ENCODE measurements at regions not wholly inside any gene's neighbourhood (a gene's known extent, or its start where the extent isn't known, plus 50 kb on each side); places are given as distances from the start of the nearest gene placed in this dataset.

DNA sequence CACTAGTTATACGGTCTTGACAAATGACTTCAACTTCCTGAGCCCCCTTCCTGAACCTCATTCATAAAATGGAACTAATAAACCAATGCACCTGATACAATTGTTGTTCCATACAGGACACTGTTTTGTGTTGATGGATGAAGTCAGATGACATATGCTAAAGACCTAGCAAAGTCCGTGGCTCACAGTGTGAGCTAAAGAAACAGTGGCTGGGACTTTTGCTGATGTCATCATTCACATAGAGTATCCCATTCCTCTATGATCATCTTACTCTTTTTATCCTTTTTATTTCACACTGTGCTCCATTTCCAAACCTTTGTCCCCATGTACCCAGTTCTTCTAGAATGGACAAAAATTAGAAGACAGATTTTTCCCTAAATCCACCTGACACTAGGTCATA, 83.7 kb upstream of the KAZN start:
- no peak for DNase-seq (ENCODE audit: low spot score)
- H3K9me3 Mint-ChIP-seq = no peaks in the 10 kb centered on the region
- POLR2A ChIA-PET = interaction anchor here (0.6 kb wide), 1 partner anchor 250 kb away, joined by 3 read pairs; no protein-coding TSS in a partner anchor
- CTCF ChIA-PET = interaction anchor here (1.0 to 1.3 kb wide), 2 partner anchors 17 to 80 kb away, joined by 3 to 4 read pairs; no protein-coding TSS in a partner anchor
- peaks cover 22% of the 10 kb centered on the region for H3K4me1 Mint-ChIP-seq
- no peak overlapping the region for H3K27ac Mint-ChIP-seq
- TF ChIP-seq ZNF671 (CRISPR knock-in tag; IDR thresholded peaks at IDR 0.05) (no peak), ZNF138 (CRISPR knock-in tag; conservative IDR thresholded peaks at IDR 0.05) (no peak), IRF2 (CRISPR knock-in tag; IDR thresholded peaks at IDR 0.05; ENCODE audit: borderline replicate concordance, low read depth) (no peak), SMAD4 (CRISPR knock-in tag; IDR thresholded peaks at IDR 0.05) (no peak), ZNF317 (CRISPR knock-in tag; IDR thresholded peaks at IDR 0.05; ENCODE audit: borderline replicate concordance, low read depth) (no peak), ZNF423 (CRISPR knock-in tag; IDR thresholded peaks at IDR 0.05) (no peak), FOXK1 (CRISPR knock-in tag; IDR thresholded peaks at IDR 0.05) (no peak), MYBL2 (CRISPR knock-in tag; IDR thresholded peaks at IDR 0.05) (no peak), ETV6 (CRISPR knock-in tag; IDR thresholded peaks at IDR 0.05) (no peak), ELF4 (CRISPR knock-in tag; IDR thresholded peaks at IDR 0.05; ENCODE audit: low read depth) (no peak)
- TF ChIP-seq, protein P1, sequence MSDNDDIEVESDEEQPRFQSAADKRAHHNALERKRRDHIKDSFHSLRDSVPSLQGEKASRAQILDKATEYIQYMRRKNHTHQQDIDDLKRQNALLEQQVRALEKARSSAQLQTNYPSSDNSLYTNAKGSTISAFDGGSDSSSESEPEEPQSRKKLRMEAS (CRISPR knock-in tag; IDR thresholded peaks at IDR 0.05) = no peak
- TF ChIP-seq, protein P2, sequence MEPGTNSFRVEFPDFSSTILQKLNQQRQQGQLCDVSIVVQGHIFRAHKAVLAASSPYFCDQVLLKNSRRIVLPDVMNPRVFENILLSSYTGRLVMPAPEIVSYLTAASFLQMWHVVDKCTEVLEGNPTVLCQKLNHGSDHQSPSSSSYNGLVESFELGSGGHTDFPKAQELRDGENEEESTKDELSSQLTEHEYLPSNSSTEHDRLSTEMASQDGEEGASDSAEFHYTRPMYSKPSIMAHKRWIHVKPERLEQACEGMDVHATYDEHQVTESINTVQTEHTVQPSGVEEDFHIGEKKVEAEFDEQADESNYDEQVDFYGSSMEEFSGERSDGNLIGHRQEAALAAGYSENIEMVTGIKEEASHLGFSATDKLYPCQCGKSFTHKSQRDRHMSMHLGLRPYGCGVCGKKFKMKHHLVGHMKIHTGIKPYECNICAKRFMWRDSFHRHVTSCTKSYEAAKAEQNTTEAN (CRISPR knock-in tag; IDR thresholded peaks at IDR 0.05) = no peak
- peaks cover 16% of the 10 kb centered on the region for H3K27me3 Mint-ChIP-seq (ENCODE audit: low read depth)
- H3K36me3 Mint-ChIP-seq = no peaks in the 10 kb centered on the region
- ATAC-seq = no peak
- H3K4me3 Mint-ChIP-seq = no peak overlapping the region

DNA sequence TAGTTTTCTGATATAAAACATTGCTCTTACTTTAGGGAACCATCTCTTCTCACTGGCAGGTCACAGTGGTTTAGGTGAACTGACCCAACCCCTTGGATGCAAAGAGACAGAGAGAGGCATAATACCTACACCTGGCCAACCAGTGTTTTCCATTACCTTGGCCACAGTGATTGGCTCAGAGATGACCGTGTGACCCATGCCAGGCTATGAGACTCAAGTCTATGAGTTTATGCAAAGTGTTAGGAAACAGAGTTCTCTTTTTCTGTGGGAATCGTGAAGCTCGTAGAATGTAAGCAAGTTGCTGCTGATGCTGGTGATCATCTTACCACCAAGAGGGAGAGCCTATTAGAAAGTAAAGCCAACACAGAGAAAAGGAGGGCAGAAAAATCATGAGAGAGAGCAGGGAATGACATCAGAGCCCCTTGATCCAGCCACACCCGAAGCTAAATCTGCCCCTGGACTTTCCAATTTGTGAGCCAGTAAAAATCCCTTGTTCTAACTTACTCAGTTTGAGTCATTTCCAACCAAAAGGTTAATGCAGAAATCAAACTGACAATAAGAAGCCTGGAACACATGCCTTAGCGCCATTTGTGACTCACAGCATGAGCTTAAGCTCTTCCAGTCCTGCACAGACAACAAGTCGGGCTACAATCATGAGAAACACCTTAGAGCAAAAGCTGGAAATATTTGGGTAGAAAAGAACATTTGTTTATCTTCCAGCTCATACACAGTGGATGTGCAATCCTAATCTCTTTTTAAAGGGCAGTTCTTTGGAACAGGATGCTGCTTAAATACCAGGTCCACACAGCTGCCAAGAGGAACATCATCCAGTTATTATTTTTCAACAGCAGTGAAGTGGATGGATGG, 81.3 kb upstream of the KAZN start:
- H3K4me3 Mint-ChIP-seq = no peak overlapping the region
- CTCF ChIA-PET = no interaction called here
- TF ChIP-seq, protein P3, sequence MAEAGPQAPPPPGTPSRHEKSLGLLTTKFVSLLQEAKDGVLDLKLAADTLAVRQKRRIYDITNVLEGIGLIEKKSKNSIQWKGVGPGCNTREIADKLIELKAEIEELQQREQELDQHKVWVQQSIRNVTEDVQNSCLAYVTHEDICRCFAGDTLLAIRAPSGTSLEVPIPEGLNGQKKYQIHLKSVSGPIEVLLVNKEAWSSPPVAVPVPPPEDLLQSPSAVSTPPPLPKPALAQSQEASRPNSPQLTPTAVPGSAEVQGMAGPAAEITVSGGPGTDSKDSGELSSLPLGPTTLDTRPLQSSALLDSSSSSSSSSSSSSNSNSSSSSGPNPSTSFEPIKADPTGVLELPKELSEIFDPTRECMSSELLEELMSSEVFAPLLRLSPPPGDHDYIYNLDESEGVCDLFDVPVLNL (CRISPR knock-in tag; IDR thresholded peaks at IDR 0.05; ENCODE audit: borderline replicate concordance, low read depth) = no peak
- no peak for TF ChIP-seq KAT7 (CRISPR knock-in tag; IDR thresholded peaks at IDR 0.05; ENCODE audit: borderline replicate concordance)
- TF ChIP-seq, protein P4, sequence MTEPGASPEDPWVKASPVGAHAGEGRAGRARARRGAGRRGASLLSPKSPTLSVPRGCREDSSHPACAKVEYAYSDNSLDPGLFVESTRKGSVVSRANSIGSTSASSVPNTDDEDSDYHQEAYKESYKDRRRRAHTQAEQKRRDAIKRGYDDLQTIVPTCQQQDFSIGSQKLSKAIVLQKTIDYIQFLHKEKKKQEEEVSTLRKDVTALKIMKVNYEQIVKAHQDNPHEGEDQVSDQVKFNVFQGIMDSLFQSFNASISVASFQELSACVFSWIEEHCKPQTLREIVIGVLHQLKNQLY (CRISPR knock-in tag; IDR thresholded peaks at IDR 0.05) = no peak
- TF ChIP-seq NR3C1 (CRISPR knock-in tag; conservative IDR thresholded peaks at IDR 0.05; ENCODE audit: low read depth) = no peak
- TF ChIP-seq ESRRA (CRISPR knock-in tag; IDR thresholded peaks at IDR 0.05; ENCODE audit: borderline replicate concordance) = no peak
- TF ChIP-seq, protein P5, sequence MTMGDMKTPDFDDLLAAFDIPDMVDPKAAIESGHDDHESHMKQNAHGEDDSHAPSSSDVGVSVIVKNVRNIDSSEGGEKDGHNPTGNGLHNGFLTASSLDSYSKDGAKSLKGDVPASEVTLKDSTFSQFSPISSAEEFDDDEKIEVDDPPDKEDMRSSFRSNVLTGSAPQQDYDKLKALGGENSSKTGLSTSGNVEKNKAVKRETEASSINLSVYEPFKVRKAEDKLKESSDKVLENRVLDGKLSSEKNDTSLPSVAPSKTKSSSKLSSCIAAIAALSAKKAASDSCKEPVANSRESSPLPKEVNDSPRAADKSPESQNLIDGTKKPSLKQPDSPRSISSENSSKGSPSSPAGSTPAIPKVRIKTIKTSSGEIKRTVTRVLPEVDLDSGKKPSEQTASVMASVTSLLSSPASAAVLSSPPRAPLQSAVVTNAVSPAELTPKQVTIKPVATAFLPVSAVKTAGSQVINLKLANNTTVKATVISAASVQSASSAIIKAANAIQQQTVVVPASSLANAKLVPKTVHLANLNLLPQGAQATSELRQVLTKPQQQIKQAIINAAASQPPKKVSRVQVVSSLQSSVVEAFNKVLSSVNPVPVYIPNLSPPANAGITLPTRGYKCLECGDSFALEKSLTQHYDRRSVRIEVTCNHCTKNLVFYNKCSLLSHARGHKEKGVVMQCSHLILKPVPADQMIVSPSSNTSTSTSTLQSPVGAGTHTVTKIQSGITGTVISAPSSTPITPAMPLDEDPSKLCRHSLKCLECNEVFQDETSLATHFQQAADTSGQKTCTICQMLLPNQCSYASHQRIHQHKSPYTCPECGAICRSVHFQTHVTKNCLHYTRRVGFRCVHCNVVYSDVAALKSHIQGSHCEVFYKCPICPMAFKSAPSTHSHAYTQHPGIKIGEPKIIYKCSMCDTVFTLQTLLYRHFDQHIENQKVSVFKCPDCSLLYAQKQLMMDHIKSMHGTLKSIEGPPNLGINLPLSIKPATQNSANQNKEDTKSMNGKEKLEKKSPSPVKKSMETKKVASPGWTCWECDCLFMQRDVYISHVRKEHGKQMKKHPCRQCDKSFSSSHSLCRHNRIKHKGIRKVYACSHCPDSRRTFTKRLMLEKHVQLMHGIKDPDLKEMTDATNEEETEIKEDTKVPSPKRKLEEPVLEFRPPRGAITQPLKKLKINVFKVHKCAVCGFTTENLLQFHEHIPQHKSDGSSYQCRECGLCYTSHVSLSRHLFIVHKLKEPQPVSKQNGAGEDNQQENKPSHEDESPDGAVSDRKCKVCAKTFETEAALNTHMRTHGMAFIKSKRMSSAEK (CRISPR knock-in tag; IDR thresholded peaks at IDR 0.05; ENCODE audit: borderline replicate concordance) = no peak
- no peak for TF ChIP-seq ZNF121 (CRISPR knock-in tag; IDR thresholded peaks at IDR 0.05)
- TF ChIP-seq RORB (CRISPR knock-in tag; IDR thresholded peaks at IDR 0.05) = no peak
- TF ChIP-seq CREM (CRISPR knock-in tag; IDR thresholded peaks at IDR 0.05) = no peak
- TF ChIP-seq, protein P6, sequence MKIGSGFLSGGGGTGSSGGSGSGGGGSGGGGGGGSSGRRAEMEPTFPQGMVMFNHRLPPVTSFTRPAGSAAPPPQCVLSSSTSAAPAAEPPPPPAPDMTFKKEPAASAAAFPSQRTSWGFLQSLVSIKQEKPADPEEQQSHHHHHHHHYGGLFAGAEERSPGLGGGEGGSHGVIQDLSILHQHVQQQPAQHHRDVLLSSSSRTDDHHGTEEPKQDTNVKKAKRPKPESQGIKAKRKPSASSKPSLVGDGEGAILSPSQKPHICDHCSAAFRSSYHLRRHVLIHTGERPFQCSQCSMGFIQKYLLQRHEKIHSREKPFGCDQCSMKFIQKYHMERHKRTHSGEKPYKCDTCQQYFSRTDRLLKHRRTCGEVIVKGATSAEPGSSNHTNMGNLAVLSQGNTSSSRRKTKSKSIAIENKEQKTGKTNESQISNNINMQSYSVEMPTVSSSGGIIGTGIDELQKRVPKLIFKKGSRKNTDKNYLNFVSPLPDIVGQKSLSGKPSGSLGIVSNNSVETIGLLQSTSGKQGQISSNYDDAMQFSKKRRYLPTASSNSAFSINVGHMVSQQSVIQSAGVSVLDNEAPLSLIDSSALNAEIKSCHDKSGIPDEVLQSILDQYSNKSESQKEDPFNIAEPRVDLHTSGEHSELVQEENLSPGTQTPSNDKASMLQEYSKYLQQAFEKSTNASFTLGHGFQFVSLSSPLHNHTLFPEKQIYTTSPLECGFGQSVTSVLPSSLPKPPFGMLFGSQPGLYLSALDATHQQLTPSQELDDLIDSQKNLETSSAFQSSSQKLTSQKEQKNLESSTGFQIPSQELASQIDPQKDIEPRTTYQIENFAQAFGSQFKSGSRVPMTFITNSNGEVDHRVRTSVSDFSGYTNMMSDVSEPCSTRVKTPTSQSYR (CRISPR knock-in tag; IDR thresholded peaks at IDR 0.05) = no peak
- TF ChIP-seq, protein P7, sequence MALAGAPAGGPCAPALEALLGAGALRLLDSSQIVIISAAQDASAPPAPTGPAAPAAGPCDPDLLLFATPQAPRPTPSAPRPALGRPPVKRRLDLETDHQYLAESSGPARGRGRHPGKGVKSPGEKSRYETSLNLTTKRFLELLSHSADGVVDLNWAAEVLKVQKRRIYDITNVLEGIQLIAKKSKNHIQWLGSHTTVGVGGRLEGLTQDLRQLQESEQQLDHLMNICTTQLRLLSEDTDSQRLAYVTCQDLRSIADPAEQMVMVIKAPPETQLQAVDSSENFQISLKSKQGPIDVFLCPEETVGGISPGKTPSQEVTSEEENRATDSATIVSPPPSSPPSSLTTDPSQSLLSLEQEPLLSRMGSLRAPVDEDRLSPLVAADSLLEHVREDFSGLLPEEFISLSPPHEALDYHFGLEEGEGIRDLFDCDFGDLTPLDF (CRISPR knock-in tag; IDR thresholded peaks at IDR 0.05) = no peak

More for the DNA sequence above, 81.3 kb upstream of the KAZN start:
- DNase-seq (ENCODE audit: low spot score) (no peak), ATAC-seq (no peak)
- H3K27me3 Mint-ChIP-seq (ENCODE audit: low read depth) = peaks cover 26% of the 10 kb centered on the region
- H3K27ac Mint-ChIP-seq = no peak overlapping the region
- H3K9me3 Mint-ChIP-seq = no peaks in the 10 kb centered on the region
- POLR2A ChIA-PET = no interaction called here
- H3K36me3 Mint-ChIP-seq = no peaks in the 10 kb centered on the region
- peaks cover 13% of the 10 kb centered on the region for H3K4me1 Mint-ChIP-seq
